Right renal pelvis (tissue), 4 donors: ENCODE measurements at regions not wholly inside any gene's neighbourhood (a gene's known extent, or its start where the extent isn't known, plus 50 kb on each side); places are given as distances from the start of the nearest gene placed in this dataset.

Source experiments
- DNase-seq, 4 donors: peaks; one replicate each; pipeline ENCODE4 v3.0.0-alpha.2; 2013; ENCODE audit warnings: low read depth in 4 of 4, low spot score in 3 of 4, missing footprints in 1 of 4

DNA sequence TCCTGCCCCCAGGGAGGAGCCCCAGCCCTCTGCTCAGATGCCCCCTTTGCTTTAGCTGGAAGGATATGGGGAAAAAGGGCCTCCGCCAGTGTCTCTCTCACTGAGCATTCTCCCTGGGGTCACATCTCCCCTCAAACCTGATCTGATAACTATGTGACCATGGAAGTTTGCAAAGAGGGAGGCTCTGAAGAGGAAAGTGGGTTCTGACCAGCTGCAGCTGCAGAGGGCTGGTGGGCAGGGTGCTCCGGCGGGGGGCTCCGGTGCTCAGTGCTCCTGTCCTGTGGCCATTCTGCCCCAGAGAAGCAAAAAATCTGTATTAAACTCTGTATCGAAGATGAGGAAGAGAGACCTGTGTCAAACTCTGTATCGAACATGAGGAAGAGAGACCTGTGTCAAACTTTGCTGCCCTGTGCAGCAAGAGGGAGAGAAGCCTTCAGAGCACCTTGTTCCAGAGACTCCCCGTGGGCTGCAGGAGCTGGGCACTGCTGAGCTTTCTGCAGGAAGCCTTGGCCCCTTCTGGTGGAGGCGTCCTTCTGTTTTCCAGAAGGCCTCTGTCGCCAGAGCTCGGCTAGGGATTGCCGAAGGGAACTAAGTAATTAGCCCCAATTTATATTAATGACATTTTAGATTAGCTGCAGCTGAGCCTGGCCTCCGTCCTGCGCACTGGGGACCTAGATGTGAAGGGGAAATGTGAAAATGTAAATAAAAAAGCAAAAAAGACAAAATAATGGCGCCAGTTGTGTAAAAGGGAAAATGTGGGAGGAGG, 186.2 kb upstream of the C1orf174 start:
- no peak for DNase-seq

DNA sequence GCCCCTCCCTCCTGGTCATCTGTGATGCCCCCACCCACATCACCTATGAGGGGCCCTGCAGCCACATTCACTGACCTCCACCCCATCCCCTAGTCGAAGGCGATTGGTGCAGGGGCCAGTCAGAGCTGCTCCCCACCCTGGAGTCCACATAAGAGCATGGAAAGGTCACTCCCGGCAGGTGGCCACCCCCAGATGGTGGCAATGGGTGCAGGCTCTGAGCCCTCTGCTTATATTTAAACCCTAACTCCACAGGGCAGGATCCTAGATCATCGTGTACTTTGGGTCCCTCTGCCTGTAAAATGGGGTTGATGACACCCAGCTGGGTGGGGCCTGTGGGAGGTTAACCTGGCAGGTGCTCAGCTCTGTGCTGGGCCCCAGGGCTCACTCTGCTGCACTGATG, 186.8 kb upstream of the C1orf174 start:
- no peak for DNase-seq

DNA sequence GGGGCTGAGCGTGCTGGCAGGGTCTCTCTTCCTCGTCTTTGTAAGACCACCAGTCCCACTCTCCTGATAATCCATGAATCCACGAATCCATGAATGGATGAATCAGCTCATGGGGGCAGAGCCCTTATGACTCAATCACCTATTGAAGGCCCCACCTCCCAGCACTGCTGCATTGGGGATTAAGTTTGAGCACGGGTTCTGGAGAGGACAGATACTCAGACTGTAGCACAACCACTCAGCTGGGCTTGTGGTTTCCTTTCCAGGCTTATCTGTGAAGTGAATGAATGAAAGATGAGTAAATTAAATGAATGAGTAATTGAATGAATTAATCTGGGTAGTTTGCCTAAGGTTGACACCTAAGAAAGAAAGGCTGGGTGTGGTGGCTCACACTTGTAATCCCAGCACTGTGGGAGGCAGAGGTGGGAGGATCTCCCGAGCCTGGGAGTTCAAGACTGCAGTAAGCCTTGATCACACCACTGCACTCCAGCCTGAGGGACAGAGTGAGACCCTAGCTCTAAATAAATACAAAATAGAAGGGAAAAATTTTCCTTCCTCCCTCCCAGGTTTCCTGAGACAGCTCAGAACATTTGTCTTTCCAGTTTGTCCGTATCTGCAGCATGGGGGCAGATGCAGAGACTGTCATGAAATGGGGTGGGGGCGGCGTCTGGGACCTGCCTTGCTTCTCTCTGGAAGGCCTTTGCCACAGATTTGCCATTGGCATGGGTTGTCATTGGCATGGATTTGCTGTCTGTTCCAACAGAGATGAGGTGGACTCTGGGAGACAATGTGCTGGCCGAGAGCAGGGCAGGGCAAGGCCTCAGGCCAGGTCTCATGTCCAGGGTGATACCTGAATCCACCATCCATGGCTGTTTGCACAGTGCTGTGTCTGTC, 187.7 kb upstream of the C1orf174 start:
- no peak for DNase-seq

DNA sequence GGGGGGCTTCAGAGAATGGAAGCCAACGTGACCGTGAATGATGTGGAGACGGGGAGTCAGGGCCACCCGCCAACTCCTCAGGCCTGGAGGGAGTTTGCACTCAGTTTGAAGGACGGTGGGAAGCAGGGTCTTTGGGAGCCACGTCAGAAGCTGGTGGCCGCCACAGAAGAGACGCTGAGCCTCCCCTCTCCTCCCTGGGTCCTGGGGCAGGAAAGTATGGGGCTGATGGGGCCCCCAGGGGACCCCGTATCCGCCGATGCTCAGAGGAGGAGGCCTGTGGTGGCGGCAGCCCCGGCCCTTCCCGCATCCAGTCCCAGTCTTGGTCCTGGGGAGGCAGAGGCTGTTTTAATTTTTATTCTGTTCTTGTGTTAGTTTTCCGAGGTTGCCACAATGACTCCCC, 188.6 kb upstream of the C1orf174 start:
- DNase-seq = no peak

DNA sequence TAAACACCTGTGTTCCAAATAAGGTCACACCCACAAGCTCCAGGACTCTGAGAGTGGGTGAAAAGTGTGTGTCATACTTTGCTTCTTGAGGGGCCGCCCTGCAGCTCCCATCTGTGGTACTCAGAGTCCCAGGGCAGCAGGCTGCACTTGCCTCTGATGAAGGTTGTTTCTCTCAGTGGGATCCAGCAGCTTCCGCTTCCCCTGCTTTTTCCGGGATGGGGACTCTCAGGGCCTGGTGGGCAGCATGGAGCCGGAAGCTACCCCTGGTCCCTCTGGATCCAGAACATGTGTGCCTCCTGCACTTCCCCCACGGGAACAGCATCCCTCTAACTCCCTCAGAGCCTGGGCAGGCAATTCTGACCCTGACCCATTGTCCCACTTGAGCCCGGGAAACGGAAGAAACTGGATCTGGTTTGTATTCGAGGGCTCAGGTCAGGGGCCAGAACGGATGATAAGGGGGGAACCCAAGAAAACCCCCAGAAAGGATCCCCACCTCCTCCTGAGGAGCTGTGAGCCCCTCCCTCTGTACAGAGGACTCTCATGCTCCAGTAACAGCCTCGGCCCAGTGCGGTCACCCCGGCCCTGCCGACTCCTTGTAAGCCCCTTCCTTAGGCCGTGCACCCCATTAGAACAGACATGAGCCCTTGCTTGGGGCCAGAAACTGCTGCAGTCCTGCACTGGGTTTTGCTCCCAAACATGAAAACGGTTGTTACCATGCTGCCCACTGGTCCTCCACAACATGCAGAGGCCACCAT, 189.5 kb upstream of the C1orf174 start:
- no peak for DNase-seq

DNA sequence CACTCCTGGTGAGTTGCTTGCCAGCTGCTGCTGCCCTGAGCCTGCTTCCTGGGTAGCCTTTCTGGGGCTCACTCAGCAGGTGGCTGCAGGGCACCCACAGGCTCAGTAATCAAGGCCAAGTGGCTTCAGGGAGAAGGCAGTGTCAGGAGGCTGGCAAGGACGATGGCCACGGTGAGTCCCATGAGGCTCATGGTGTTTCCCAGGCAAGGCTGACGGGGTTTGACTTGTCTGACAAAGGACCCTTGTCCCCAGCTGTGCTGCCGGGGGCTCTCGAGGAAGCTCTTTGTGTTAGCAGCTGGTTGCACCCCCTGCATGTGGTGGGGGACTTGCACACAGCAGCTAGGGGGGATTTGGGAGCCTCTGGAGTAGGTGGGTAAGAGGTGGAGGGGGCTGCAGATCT, 190.5 kb upstream of the C1orf174 start:
- no peak for DNase-seq

DNA sequence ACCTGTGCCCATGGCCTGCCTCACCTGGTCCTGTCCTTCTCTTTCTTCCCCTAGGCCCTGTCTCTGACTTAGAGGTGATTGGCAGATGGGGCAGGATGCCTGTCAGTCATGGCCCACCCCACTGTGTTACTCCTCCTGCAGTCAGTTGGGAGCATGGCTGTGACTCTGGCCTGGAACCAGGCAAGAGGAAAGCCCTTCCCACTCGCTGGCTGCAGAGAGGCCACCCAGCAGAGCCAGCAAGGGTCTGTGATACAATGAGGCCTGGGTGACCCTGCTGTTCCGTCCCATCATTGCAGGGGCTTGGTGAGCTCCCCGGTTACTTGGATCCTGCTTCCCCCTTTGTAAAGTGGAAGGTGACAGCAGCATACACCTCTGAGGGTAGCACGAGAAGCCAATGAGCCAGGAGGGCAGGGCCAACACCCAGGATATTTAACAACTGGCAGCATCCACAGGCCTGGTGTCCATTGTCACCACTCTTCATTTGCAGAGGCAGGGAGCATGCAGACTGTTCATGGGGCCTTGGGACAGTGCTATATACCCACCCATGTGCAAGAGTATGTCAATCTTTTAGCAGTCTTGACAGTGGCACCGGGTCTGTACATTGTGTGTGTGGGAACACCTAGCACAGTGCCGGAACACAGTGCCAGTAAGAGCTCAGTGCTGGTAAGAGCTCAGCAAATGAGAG, 191.0 kb upstream of the C1orf174 start:
- no peak for DNase-seq

DNA sequence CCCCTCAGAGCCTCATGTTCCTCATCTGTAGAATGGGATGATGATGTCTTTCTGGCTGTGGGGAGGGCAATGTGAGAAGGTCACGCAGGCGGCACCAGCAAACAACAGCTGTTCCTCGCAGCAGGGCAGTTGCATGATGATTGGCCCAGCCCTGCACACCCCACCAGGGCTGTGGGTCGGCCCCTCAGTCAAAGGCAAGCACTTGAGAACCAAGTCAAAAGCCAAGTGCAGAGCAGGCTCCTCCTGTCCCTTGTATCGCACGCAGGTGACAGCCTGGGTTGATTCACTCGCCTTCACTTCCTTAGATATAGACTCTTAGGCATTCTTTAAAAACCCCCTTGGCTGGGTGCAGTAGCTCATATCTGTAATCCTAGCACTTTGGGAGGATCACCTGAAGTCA, 191.9 kb upstream of the C1orf174 start:
- no peak for DNase-seq

DNA sequence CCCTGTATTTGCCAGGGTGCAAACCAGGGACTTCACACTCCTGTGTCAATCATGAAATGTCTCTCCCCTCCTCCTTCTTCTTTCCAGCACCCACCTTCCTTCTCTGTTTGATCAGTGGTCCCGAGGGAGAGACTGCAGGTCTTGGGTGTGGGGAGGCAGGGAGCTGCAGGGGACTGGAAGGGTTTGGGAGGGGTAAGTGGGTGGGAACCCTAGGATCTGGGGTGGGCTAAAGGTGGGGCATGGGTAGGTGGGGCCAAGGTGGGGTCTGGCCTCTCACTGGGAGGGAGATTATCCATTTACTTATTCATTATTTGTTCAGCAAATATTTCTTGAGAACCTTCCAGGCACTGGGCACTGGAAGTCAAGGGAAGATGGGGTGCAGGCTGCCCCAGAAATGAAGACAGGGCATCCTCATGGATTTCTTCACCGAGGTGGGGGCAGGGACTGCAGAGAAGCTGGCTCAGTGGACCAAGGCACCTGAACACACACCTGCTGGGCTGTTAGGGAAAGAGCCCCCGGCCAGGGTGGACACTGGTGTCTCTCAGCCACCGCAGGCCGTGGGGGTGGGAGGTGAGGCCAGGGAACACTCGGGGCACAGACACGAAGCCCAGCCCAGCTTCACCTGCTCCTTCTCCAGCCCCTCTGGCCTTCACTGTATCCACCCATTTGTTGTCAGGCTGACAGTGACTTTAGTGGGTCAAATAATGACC, 193.9 kb upstream of the C1orf174 start:
- no peak for DNase-seq

DNA sequence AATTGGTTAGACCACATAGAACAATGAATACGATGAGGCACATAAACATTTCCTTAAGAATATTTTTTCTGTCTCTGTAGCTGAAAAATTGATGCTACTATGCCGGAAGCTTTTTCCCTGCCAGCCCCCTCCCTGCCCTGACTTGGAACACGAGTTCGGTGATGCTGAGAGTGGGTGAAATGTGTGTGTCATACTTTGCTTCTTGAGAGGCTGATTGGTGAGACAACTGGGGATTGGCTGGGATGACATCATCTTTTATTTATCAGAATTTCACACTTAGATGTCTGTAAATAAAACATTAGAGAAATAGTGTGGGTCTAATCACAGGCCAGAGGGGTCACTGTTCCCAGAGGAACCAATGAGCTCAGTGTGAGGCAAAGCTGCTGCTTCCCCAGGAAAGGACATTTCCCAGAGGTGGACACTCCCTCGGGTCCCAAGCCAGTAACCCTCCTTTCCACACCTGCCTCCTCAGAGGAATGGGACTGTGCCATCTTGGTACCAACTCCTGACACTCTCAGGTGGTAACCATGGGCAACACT, 195.4 kb upstream of the C1orf174 start:
- DNase-seq = no peak

DNA sequence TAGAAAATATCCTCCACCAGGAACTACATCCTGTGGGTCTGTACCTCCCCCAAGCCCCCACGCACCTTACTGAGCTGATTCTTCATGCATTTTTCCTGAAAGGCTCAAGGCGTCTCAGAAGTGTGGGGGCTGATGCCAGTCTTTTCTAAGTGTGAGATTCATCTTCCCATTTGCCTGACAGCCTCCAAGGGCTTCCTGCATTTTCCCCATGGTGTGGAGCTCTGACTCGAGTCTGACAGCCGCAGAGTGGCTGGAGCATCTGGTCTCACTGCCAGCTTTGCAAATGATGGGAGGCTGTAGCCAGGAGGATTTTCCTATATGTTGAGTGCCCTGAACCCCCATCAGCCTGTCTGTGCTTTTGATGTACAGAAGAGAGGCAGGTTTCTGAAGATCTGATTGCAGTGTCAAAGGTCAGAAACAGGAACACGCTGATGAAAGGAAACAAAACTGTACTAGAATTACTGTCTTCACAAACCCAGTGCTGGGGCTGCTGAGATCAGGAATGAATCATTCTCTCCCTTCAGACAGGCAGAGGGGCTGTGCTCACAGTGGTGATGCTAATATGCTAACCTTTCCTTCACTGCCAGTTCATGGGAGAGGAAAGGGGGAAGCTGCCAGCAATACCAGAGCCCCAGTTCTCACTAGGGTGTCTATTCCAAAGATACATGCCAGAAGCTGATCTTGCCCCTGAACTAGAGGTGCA, 201.5 kb upstream of the C1orf174 start:
- DNase-seq = no peak

DNA sequence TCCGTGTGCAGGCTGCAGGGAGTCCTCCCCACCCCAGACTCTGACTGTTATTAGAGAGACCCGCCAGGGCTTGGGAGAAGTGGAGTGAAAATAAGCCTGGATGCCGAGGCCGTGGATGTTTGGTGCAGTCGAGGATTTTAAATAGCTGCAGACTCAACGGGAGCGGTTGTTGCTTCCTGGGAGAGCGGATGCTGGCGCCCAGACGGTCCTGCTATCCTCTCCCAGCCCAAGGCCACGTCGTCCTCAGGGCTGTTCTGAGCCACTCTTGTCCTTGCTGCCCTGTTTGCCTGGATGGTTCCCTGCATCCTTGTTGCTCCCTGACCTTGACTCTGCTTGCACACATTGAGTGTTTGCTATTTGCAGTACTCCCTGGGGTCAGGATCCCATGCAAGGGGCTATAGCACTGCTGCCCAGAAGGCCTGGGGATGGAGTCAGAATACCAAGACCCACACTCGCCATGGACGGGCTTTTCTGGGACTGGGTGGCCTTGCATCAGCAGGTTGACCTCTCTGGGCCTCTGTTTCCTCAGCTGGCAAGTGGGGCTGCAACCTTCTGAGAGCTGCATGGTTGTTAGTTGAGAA, 205.3 kb upstream of the C1orf174 start:
- no peak for DNase-seq

DNA sequence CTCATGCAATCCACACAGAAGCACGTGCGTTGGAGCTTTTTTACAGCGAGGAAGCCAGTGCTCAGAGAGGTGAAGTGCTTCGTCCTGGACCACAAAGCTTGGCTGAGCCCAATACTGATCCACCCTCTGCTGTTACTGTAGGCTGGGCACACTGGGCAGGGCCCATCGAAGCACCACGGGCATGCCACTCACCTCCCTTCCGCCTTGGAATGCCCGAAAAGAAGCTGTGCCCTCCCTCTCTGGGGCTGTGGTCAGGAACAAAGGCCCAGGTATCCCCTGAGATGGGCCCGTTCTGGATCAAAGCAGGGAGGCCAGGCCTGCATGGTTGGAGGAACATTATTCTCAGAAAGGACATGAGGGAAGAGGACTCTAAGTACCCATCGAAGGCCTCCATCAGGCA, 206.7 kb upstream of the C1orf174 start:
- no peak for DNase-seq

DNA sequence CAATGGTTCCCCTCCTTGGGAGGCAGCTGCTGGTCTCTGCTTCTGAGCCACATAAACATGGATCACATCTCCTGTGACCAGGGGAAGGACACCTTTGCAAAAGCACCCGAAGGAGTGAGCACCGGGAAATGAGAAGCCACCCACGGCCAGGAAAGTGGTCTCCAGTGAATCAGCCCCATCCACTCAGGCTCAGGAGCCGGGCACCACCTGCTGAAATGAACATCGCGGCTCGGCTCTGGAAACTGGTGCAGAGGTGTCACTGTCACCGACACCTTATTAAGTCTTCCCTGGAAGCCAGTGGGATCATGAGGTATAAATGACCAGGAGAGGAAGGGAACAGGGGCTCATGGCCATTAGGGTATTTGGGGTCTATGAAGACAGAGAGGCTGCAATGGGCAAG, 207.2 kb upstream of the C1orf174 start:
- no peak for DNase-seq

DNA sequence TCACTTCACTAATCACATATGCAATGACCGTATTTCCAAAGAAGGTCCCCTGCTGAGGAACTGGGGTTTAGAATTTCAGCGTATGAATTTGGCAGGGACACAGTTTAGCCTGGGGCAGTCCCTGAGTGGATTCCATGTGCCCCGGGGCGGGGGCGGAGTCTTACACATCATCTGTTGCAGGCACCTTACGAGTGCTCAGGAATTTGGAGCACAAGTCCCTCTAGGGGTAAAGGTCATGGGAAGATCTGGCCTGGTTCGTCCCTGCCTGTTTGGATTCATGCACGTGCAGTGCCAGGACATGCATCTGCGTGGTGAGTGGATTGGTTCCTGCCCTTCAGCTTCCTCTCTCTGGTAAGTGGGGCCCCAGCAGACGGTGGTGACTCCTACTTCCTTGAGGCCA, 208.3 kb upstream of the C1orf174 start:
- no peak for DNase-seq

DNA sequence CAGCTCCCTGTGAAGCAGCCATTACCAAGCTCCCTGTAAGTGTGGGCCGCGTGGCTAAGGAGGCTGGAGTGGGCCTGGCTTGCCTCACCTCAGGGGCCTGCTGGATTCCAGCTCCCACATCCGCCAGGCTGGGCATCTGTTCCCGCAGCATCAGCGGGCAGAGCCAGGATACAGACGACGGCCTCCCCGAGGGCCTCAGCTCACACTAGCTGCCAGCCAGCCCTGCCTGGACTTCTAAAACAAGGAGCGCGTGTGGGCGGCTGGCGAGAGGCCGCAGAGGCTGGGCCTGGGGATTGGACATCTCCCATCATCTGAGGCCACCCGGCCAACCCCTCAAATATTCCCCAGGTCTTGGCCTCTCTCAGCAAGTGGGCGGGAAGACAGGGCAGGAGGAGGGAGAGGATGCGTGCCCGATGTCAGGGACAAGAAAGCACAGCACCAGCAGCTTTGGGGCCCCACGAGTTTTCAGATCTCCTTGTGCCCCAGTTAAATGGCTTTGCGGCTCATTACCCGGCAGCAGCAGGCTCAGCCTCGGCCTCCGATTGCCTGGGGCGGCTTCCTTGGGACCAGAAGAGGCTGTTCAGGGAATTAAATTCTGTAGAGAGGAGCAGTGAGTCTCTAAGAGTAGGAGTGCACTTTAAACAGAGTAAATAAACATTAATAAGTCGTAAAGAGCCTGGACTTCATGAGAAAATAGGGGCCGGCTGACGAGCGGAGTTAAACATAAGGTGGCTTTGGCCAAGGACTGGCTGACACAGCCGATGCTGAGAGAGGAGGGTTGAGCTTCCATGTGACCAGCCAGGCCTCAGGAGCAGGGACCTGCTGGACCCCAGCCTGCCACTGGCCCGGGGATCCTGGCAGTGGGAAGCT, 208.9 kb upstream of the C1orf174 start:
- DNase-seq = no peak

DNA sequence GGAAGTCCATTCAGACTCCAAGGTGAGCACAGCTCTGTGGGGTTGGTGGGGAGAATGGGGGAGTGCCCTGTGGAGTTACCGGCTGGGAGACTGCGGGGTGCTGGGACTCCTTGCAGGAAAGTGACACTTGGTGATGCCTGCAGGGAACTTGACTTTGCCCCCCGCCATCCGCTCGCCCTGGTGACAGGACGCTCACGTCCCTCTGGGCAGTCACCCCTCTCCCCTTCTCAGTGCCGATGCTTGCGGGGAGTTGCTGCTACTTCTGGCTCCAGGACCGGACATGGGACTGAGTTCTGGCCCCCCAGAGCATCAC, 209.5 kb upstream of the C1orf174 start:
- no peak for DNase-seq

DNA sequence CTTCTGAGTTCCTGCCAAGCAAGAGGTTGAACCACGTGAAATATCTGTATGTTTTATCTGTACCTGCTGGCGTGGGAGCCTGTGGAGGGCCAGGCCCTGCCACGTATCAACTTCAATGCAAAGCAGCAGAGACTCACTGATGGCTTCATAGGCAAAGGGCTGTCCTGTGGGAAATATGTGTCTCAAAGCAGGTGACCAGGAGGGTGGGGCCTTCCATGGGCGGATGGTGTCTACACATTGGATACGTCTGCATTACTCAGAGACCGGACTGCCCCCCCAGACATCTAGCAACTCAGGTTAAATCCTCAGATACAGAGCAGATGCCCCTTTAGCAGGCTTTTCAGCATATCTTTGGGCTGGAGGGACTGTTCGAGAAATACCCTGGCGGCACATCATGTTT, 210.8 kb upstream of the C1orf174 start:
- no peak for DNase-seq
